ENCODE measurements at regions not wholly inside any gene's neighbourhood (a gene's known extent, or its start where the extent isn't known, plus 50 kb on each side); places are given as distances from the start of the nearest gene placed in this dataset.

DNA sequence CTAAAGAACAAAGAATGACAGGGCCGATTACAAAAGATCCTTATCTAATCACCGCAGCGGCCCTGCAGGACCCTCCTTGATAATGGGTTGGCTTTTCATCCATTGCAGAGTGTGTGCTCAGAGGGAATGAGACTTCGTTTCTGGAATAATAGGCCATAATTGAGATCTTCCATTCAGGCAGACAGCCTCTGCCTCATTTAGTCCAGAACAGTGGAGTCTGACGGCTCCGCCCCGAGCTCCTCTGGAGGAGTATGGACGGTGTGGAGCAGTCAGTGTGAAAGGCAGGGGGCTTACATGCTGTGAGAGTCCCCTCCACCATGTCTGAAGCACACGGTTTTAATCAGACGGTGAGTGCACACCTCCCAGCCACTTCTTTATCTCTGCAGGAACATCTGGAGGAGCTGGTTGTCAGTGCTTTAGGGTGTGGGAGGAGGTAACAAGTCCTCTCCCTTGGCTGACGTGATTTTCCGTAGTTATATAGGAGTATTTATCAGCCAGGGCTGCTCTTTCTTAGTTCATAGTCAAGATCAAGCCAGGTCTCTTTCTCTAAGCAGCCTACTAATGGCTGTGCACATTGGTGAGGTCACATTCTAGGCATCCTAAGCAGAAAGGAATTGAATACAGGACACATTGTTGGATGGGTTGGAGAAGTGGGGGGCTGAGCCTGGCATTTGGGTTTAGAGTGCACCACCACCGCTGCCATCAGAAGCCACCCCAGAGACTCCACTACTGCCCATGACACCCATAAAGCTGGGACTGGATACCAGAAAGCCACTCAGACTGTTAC, 1477.9 kb downstream of the TBC1D22A start:
- DNase-seq (ENCODE audit: low read depth): no peak
- H3K4me3 ChIP-seq (ENCODE audit: control insufficient read depth, low read depth, low read length): no peak overlapping the region
- TF ChIP-seq, protein P1, sequence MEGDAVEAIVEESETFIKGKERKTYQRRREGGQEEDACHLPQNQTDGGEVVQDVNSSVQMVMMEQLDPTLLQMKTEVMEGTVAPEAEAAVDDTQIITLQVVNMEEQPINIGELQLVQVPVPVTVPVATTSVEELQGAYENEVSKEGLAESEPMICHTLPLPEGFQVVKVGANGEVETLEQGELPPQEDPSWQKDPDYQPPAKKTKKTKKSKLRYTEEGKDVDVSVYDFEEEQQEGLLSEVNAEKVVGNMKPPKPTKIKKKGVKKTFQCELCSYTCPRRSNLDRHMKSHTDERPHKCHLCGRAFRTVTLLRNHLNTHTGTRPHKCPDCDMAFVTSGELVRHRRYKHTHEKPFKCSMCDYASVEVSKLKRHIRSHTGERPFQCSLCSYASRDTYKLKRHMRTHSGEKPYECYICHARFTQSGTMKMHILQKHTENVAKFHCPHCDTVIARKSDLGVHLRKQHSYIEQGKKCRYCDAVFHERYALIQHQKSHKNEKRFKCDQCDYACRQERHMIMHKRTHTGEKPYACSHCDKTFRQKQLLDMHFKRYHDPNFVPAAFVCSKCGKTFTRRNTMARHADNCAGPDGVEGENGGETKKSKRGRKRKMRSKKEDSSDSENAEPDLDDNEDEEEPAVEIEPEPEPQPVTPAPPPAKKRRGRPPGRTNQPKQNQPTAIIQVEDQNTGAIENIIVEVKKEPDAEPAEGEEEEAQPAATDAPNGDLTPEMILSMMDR (IDR thresholded peaks at IDR 0.05; ENCODE audit: control insufficient read depth, insufficient read depth, low read depth, low read length, missing control alignments): no peak

DNA sequence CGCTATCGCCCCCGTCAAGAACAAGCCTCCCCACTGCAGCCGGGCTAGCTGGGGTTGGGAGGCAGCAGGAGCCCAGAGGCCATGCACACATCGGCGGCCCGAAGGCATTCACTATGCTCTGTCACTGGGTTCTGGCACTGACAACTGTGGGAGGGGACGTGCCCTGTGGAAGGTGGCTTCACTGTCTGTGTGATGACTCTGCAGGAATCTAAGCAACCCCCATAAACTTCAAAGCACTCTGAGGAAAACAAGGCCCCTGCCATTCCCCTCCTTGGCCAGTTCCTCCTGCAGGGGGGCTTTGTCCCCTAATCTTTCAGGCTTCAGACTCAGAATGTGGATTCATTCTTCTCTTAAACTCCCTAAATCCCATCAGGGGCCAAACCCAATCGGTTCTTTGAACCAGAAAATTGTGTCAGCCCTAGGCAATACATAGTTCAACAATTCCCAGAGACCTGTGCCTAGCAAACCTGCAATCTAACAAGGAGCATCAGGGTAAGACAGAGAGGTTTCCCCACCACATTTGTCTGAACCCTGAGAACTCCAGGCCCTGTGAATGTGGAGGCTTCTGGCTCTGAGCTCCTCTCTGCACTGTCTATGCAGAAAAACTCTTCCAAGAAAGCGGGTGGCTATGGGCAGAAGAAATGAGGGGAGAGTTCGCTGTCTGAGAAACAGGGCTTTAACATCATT, 1477.2 kb downstream of the TBC1D22A start:
- TF ChIP-seq, protein P1 (IDR thresholded peaks at IDR 0.05; ENCODE audit: control insufficient read depth, insufficient read depth, low read depth, low read length, missing control alignments): no peak
- DNase-seq (ENCODE audit: low read depth): no peak
- no peak overlapping the region for H3K4me3 ChIP-seq (ENCODE audit: control insufficient read depth, low read depth, low read length)

DNA sequence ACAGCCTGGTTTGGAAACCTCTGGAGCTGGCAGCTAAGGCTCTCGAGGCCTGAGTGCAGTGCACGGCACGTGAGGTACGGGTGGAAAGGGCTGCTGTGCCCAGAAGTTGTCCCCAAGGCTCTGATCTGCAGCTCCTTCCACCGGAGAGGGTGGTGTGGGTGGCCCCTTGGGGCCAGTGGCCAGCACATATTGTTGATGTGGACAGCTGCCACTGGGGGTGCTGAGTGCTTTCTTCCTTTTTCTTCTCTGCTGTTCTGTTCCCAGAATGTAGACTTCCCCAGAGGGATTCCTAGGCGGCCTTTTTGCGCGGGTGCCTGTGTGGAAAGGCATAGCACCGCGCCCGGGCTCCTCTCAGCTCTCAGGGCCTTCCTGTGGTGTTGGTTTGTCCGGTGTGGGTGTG, 1476.5 kb downstream of the TBC1D22A start:
- DNase-seq (ENCODE audit: low read depth): no peak
- H3K4me3 ChIP-seq (ENCODE audit: control insufficient read depth, low read depth, low read length): no peak overlapping the region
- TF ChIP-seq, protein P1 (IDR thresholded peaks at IDR 0.05; ENCODE audit: control insufficient read depth, insufficient read depth, low read depth, low read length, missing control alignments): no peak

DNA sequence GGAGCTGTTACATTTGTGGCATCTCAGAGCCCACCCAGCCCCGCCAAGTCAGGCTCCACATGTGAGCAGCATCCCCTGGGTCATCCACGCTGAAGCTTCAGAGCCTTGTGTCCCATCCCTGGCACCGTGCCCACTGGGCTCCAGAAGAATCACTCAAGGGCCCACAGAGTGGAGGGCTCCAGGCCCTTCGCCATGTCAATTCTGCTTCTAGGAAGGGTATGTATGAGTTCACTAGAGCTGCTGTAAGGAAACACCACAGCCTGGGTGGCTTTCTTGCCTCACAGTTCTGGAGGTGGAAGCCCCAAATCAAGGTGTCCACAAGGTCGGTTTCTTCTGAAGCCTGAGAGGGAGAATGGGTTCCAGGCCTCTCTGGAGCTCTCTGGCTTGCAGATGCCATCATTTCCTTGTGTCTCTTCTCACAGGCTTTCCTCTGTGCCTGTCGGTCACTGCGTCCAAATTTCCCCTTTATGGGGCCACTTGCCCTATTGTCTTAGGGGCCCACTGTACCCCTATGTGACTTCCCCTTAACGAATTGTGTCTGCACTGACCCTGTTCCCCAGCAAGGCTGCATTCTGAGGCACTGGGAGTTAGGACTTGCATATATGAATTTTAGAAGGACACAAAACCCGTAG, 1476.0 kb downstream of the TBC1D22A start:
- no peak overlapping the region for H3K4me3 ChIP-seq (ENCODE audit: control insufficient read depth, low read depth, low read length)
- TF ChIP-seq, protein P1 (IDR thresholded peaks at IDR 0.05; ENCODE audit: control insufficient read depth, insufficient read depth, low read depth, low read length, missing control alignments): no peak
- no peak for DNase-seq (ENCODE audit: low read depth)

DNA sequence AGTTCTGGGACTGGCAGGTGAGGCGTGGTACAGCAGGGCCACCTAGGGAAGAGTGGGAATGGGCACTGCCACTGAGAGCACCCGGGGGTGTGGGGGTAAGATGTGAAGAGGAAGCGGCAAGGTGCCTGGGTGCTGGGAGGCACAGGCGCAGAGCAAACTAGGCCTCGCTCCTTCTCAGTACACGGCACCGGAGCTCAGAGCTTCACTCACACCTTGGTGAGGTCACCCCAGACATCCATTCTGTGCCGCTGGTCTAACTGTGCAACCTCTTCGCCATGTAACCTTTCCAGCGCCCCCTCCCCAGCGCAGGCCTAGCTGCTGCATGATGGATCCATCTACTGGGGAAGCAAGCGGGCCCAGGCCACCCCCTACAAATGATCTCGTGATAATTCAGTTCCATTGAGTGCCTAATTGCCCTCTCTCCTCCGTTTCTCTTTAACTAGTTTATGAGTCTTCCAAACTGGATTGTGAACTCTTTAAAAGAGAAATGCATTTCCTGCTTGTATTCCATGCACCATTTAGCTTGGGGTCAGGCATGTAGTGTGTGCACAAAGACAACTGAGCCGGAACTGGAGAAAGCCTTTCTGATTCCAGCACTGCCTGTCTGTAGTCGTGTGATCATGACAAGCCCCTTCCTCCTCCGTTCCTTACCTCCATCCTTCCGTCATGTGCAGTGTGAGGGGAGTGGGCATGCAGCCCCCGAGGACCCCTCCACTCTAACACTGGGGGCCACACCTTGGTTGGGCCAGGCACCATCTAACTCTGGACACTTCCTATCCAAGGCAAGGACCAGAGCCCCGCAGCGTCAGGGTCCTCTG, 1475.2 kb downstream of the TBC1D22A start:
- no peak for DNase-seq (ENCODE audit: low read depth)
- TF ChIP-seq, protein P1 (IDR thresholded peaks at IDR 0.05; ENCODE audit: control insufficient read depth, insufficient read depth, low read depth, low read length, missing control alignments): no peak
- H3K4me3 ChIP-seq (ENCODE audit: control insufficient read depth, low read depth, low read length): no peak overlapping the region

DNA sequence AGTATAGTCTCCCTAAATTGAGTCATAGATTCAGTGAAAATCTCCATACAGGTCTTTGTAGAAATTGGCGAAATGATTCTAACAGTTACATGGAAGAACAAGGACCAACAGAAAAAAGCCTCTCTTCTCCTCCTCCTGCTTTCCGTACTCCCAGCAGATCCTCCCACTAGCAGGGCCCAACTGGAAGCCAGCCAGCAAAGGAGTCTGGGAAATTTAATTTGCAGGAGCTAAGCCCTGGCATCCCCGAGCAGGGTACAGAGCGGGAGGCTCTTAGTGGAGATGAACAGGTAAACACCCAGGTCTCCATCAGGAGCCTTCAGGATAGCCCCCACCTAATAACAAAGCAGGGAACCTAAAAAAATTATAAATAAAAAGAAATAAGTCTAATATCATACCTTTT, 1473.8 kb downstream of the TBC1D22A start:
- H3K4me3 ChIP-seq (ENCODE audit: control insufficient read depth, low read depth, low read length): no peak overlapping the region
- TF ChIP-seq, protein P1 (IDR thresholded peaks at IDR 0.05; ENCODE audit: control insufficient read depth, insufficient read depth, low read depth, low read length, missing control alignments): no peak
- no peak for DNase-seq (ENCODE audit: low read depth)

Data from AG09309 (cell line).